ENCODE measurements at regions not wholly inside any gene's neighbourhood (a gene's known extent, or its start where the extent isn't known, plus 50 kb on each side); places are given as distances from the start of the nearest gene placed in this dataset.

- TF ChIP-seq, protein P1, sequence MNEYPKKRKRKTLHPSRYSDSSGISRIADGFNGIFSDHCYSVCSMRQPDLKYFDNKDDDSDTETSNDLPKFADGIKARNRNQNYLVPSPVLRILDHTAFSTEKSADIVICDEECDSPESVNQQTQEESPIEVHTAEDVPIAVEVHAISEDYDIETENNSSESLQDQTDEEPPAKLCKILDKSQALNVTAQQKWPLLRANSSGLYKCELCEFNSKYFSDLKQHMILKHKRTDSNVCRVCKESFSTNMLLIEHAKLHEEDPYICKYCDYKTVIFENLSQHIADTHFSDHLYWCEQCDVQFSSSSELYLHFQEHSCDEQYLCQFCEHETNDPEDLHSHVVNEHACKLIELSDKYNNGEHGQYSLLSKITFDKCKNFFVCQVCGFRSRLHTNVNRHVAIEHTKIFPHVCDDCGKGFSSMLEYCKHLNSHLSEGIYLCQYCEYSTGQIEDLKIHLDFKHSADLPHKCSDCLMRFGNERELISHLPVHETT (tag by site-specific recombination; IDR thresholded peaks at IDR 0.05), result no peak
- TF ChIP-seq ZNF148 (tag by site-specific recombination; IDR thresholded peaks at IDR 0.05; ENCODE audit: borderline replicate concordance), result no peak
- no peak for TF ChIP-seq PRDM1 (tag by site-specific recombination; IDR thresholded peaks at IDR 0.05)
- no peak for TF ChIP-seq ZNF211 (tag by site-specific recombination; IDR thresholded peaks at IDR 0.05; ENCODE audit: low read depth)
- no peak for TF ChIP-seq ZNF791 (tag by site-specific recombination; IDR thresholded peaks at IDR 0.05)
- TF ChIP-seq ZNF48 (tag by site-specific recombination; IDR thresholded peaks at IDR 0.05), result no peak
- no peak for TF ChIP-seq ZXDB (tag by site-specific recombination; IDR thresholded peaks at IDR 0.05)
These were observed 386.3 kb downstream of the LRATD1 start (continued) for GRCh38 chr2:15018814-15019213.

GRCh38 chr2:15023221-15023620 lies 390.7 kb downstream of the LRATD1 start:
- no peaks in the 10 kb centered on the region for H3K4me1 ChIP-seq (ENCODE audit: control insufficient read depth, insufficient read depth, low read length)
- POLR2A ChIA-PET, result no interaction called here
- no peaks in the 10 kb centered on the region for H3K9me3 ChIP-seq (ENCODE audit: control insufficient read depth, insufficient read depth, low read depth, low read length)
- CTCF ChIA-PET, result no interaction called here
- H3K27ac ChIP-seq (ENCODE audit: extremely low read depth, low read depth, low read length), result no peak overlapping the region
- H3K4me3 ChIP-seq (ENCODE audit: low read depth, low read length), result no peak overlapping the region
- no peaks in the 10 kb centered on the region for H3K36me3 ChIP-seq (ENCODE audit: control insufficient read depth in 2 of 2, insufficient read depth in 1 of 2, low read length in 2 of 2)
- TF ChIP-seq ZNF169 (tag by site-specific recombination; IDR thresholded peaks at IDR 0.05) (no peak), ZNF48 (tag by site-specific recombination; IDR thresholded peaks at IDR 0.05) (no peak), ZSCAN16 (tag by site-specific recombination; IDR thresholded peaks at IDR 0.05) (no peak), ATF2 (tag by site-specific recombination; IDR thresholded peaks at IDR 0.05; ENCODE audit: low read depth) (no peak), ZNF707 (tag by site-specific recombination; IDR thresholded peaks at IDR 0.05) (no peak), ZNF658 (tag by site-specific recombination; IDR thresholded peaks at IDR 0.05) (no peak), MZF1 (tag by site-specific recombination; IDR thresholded peaks at IDR 0.05; ENCODE audit: borderline replicate concordance) (no peak), HOXD13 (CRISPR knock-in tag; IDR thresholded peaks at IDR 0.05; ENCODE audit: borderline replicate concordance) (no peak), ZNF626 (tag by site-specific recombination; IDR thresholded peaks at IDR 0.05) (no peak), ZNF335 (tag by site-specific recombination; conservative IDR thresholded peaks at IDR 0.05) (no peak), MEIS1 (CRISPR knock-in tag; IDR thresholded peaks at IDR 0.05; ENCODE audit: borderline replicate concordance) (no peak), ZNF785 (tag by site-specific recombination; IDR thresholded peaks at IDR 0.05) (no peak), ZNF350 (tag by site-specific recombination; IDR thresholded peaks at IDR 0.05) (no peak), ZNF629 (tag by site-specific recombination; IDR thresholded peaks at IDR 0.05) (no peak), ZSCAN30 (tag by site-specific recombination; IDR thresholded peaks at IDR 0.05) (no peak), ZNF121 (tag by site-specific recombination; IDR thresholded peaks at IDR 0.05) (no peak)
- TF ChIP-seq, protein P2, sequence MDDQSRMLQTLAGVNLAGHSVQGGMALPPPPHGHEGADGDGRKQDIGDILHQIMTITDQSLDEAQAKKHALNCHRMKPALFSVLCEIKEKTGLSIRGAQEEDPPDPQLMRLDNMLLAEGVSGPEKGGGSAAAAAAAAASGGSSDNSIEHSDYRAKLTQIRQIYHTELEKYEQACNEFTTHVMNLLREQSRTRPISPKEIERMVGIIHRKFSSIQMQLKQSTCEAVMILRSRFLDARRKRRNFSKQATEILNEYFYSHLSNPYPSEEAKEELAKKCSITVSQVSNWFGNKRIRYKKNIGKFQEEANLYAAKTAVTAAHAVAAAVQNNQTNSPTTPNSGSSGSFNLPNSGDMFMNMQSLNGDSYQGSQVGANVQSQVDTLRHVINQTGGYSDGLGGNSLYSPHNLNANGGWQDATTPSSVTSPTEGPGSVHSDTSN (CRISPR knock-in tag; IDR thresholded peaks at IDR 0.05), result no peak
- TF ChIP-seq, protein P3, sequence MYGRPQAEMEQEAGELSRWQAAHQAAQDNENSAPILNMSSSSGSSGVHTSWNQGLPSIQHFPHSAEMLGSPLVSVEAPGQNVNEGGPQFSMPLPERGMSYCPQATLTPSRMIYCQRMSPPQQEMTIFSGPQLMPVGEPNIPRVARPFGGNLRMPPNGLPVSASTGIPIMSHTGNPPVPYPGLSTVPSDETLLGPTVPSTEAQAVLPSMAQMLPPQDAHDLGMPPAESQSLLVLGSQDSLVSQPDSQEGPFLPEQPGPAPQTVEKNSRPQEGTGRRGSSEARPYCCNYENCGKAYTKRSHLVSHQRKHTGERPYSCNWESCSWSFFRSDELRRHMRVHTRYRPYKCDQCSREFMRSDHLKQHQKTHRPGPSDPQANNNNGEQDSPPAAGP (tag by site-specific recombination; IDR thresholded peaks at IDR 0.05), result no peak
- TF ChIP-seq, protein P4, sequence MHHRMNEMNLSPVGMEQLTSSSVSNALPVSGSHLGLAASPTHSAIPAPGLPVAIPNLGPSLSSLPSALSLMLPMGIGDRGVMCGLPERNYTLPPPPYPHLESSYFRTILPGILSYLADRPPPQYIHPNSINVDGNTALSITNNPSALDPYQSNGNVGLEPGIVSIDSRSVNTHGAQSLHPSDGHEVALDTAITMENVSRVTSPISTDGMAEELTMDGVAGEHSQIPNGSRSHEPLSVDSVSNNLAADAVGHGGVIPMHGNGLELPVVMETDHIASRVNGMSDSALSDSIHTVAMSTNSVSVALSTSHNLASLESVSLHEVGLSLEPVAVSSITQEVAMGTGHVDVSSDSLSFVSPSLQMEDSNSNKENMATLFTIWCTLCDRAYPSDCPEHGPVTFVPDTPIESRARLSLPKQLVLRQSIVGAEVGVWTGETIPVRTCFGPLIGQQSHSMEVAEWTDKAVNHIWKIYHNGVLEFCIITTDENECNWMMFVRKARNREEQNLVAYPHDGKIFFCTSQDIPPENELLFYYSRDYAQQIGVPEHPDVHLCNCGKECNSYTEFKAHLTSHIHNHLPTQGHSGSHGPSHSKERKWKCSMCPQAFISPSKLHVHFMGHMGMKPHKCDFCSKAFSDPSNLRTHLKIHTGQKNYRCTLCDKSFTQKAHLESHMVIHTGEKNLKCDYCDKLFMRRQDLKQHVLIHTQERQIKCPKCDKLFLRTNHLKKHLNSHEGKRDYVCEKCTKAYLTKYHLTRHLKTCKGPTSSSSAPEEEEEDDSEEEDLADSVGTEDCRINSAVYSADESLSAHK (tag by site-specific recombination; IDR thresholded peaks at IDR 0.05), result no peak
- TF ChIP-seq, protein P5, sequence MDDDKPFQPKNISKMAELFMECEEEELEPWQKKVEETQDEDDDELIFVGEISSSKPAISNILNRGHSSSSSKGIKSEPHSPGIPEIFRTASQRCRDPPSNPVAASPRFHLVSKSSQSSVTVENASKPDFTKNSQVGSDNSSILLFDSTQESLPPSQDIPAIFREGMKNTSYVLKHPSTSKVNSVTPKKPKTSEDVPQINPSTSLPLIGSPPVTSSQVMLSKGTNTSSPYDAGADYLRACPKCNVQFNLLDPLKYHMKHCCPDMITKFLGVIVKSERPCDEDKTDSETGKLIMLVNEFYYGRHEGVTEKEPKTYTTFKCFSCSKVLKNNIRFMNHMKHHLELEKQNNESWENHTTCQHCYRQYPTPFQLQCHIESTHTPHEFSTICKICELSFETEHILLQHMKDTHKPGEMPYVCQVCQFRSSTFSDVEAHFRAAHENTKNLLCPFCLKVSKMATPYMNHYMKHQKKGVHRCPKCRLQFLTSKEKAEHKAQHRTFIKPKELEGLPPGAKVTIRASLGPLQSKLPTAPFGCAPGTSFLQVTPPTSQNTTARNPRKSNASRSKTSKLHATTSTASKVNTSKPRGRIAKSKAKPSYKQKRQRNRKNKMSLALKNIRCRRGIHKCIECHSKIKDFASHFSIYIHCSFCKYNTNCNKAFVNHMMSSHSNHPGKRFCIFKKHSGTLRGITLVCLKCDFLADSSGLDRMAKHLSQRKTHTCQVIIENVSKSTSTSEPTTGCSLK (tag by site-specific recombination; IDR thresholded peaks at IDR 0.05), result no peak

All from HEK293 (cell line).